ENCODE measurements at regions not wholly inside any gene's neighbourhood (a gene's known extent, or its start where the extent isn't known, plus 50 kb on each side); places are given as distances from the start of the nearest gene placed in this dataset.

- no peak for DNase-seq (ENCODE audit: extremely low spot score)
- CTCF ChIA-PET: no interaction called here
- POLR2A ChIA-PET: no interaction called here
Observed at GRCh38 chr13:64925727-64926126, 2304.4 kb downstream of the PCDH9 start.

DNA sequence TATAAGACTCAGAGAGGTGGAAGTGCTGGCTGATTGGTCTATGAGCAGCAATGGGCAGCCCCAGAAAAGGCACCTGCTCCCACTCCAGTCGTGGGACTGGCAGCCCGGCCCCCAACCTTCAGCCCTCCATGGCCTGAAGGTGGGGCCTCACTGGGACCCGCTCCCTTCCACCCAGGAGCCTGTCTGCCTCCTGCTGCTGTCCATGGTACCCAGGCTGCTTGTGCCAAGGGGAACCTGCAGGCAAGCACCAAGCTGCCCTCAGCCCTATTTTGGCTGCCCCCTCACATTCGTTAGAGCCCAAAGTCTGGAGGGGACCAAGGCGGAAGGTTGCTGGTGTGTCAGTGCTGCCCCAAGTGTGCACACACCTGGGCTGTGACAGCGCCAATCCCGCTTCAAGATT lies 2304.9 kb downstream of the PCDH9 start:
- ChIA-PET CTCF (no interaction called here), POLR2A (no interaction called here)
- DNase-seq (ENCODE audit: extremely low spot score): no peak
- TF ChIP-seq, protein P1, sequence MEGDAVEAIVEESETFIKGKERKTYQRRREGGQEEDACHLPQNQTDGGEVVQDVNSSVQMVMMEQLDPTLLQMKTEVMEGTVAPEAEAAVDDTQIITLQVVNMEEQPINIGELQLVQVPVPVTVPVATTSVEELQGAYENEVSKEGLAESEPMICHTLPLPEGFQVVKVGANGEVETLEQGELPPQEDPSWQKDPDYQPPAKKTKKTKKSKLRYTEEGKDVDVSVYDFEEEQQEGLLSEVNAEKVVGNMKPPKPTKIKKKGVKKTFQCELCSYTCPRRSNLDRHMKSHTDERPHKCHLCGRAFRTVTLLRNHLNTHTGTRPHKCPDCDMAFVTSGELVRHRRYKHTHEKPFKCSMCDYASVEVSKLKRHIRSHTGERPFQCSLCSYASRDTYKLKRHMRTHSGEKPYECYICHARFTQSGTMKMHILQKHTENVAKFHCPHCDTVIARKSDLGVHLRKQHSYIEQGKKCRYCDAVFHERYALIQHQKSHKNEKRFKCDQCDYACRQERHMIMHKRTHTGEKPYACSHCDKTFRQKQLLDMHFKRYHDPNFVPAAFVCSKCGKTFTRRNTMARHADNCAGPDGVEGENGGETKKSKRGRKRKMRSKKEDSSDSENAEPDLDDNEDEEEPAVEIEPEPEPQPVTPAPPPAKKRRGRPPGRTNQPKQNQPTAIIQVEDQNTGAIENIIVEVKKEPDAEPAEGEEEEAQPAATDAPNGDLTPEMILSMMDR (IDR thresholded peaks at IDR 0.05; ENCODE audit: control extremely low read depth, extremely low read depth, low read depth, missing control alignments): no peak

More at GRCh38 chr13:64925727-64926126, 2304.4 kb downstream of the PCDH9 start:
- TF ChIP-seq, protein P1 (IDR thresholded peaks at IDR 0.05; ENCODE audit: control extremely low read depth, extremely low read depth, low read depth, missing control alignments): no peak

DNA sequence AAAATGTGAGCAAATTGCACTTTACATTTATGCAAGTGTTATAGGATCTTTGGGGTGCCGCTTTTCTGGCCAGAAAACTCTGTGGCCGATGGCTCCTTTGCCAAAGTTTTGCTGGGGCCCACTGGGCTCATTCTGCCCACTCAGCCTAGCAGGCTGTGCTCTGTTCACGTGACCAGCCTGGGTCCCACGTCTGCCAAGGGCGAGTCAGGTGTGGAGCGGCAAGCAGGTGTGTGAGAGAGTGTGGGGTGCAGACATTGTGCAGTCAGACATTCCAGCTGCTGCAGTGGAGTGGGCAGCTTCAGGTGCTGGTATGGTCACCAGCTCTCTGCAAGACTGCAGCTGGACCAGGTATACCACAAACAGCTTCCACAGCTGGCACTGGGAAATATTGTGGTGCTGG lies 2305.7 kb downstream of the PCDH9 start:
- ChIA-PET CTCF (interaction anchor here (1.4 kb wide), 1 partner anchor 17 kb away, joined by 3 read pairs; no protein-coding TSS in a partner anchor), POLR2A (no interaction called here)
- no peak for DNase-seq (ENCODE audit: extremely low spot score)
- TF ChIP-seq, protein P1 (IDR thresholded peaks at IDR 0.05; ENCODE audit: control extremely low read depth, extremely low read depth, low read depth, missing control alignments): no peak

- TF ChIP-seq, protein P1 (IDR thresholded peaks at IDR 0.05; ENCODE audit: control extremely low read depth, extremely low read depth, low read depth, missing control alignments): no peak
- DNase-seq (ENCODE audit: extremely low spot score): no peak
- CTCF ChIA-PET: no interaction called here
- POLR2A ChIA-PET: no interaction called here
Observed at GRCh38 chr13:64917566-64917965, 2312.6 kb downstream of the PCDH9 start.

GRCh38 chr13:64912141-64912540 lies 2318.0 kb downstream of the PCDH9 start:
- POLR2A ChIA-PET: no interaction called here
- CTCF ChIA-PET: no interaction called here
- TF ChIP-seq, protein P1 (IDR thresholded peaks at IDR 0.05; ENCODE audit: control extremely low read depth, extremely low read depth, low read depth, missing control alignments): no peak
- no peak for DNase-seq (ENCODE audit: extremely low spot score)

GRCh38 chr13:64910096-64910495 lies 2320.0 kb downstream of the PCDH9 start:
- ChIA-PET CTCF (no interaction called here), POLR2A (no interaction called here)
- TF ChIP-seq, protein P1 (IDR thresholded peaks at IDR 0.05; ENCODE audit: control extremely low read depth, extremely low read depth, low read depth, missing control alignments): no peak
- no peak for DNase-seq (ENCODE audit: extremely low spot score)

DNA sequence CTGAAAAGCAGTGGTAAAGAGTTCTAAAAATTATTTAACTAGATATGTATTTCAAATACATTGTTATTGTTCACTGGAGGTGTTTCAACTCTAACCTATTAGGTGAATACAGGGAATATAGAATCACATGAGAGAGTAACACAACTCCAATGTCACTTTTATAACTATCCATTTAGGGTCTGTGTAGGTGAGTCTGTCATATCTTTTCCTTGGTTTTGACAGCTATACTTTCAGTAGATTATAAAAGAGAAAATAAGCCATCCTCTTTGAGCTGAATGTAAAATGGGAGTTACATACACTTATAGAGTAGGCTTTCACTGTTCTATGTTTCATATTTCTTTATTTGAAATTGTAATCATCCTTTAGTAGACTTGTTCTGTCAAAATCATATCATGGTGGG lies 2321.0 kb downstream of the PCDH9 start:
- POLR2A ChIA-PET: no interaction called here
- no peak for DNase-seq (ENCODE audit: extremely low spot score)
- TF ChIP-seq, protein P1 (IDR thresholded peaks at IDR 0.05; ENCODE audit: control extremely low read depth, extremely low read depth, low read depth, missing control alignments): no peak
- CTCF ChIA-PET: no interaction called here
